ENCODE measurements at regions not wholly inside any gene's neighbourhood (a gene's known extent, or its start where the extent isn't known, plus 50 kb on each side); places are given as distances from the start of the nearest gene placed in this dataset.

GRCh38 chr12:75894965-75895754 is 136.4 kb downstream of the PHLDA1 start:
- no peak overlapping the region for H2AFZ ChIP-seq
- peaks cover 8% of the 10 kb centered on the region; the same call in 1 of the 2 replicates for H3K4me1 ChIP-seq (ENCODE audit: insufficient read depth)
- no peak overlapping the region for H3K27ac ChIP-seq (ENCODE audit: low read depth)
- H3K9me3 Mint-ChIP-seq = no peaks in the 10 kb centered on the region
- no peaks in the 10 kb centered on the region for H3K36me3 Mint-ChIP-seq (ENCODE audit: low read depth)
- H3K4me3 Mint-ChIP-seq = no peak overlapping the region
- no peak overlapping the region for H3K27ac Mint-ChIP-seq
- H3K27me3 ChIP-seq (ENCODE audit: insufficient read depth) = no peaks in the 10 kb centered on the region
- TF ChIP-seq ZNF114 (CRISPR knock-in tag; IDR thresholded peaks at IDR 0.05) (no peak), CTCF (conservative IDR thresholded peaks at IDR 0.05; ENCODE audit: low read depth in 2 of 2) (no peak), EZH2phosphoT487 (IDR thresholded peaks at IDR 0.05; ENCODE audit: unreplicated experiment) (no peak), CREB1 (CRISPR knock-in tag; IDR thresholded peaks at IDR 0.05; ENCODE audit: low read depth) (no peak), ZNF331 (CRISPR knock-in tag; IDR thresholded peaks at IDR 0.05; ENCODE audit: low read depth) (no peak), NANOG (IDR thresholded peaks at IDR 0.05; ENCODE audit: borderline replicate concordance) (no peak), STAT1 (IDR thresholded peaks at IDR 0.05; ENCODE audit: unreplicated experiment) (no peak), EZH2 (IDR thresholded peaks at IDR 0.05; ENCODE audit: low read depth, unreplicated experiment) (no peak), JUNB (IDR thresholded peaks at IDR 0.05; ENCODE audit: unreplicated experiment) (no peak), POLR2AphosphoS5 (IDR thresholded peaks at IDR 0.05; ENCODE audit: low read depth) (no peak)
- TF ChIP-seq, protein P1, sequence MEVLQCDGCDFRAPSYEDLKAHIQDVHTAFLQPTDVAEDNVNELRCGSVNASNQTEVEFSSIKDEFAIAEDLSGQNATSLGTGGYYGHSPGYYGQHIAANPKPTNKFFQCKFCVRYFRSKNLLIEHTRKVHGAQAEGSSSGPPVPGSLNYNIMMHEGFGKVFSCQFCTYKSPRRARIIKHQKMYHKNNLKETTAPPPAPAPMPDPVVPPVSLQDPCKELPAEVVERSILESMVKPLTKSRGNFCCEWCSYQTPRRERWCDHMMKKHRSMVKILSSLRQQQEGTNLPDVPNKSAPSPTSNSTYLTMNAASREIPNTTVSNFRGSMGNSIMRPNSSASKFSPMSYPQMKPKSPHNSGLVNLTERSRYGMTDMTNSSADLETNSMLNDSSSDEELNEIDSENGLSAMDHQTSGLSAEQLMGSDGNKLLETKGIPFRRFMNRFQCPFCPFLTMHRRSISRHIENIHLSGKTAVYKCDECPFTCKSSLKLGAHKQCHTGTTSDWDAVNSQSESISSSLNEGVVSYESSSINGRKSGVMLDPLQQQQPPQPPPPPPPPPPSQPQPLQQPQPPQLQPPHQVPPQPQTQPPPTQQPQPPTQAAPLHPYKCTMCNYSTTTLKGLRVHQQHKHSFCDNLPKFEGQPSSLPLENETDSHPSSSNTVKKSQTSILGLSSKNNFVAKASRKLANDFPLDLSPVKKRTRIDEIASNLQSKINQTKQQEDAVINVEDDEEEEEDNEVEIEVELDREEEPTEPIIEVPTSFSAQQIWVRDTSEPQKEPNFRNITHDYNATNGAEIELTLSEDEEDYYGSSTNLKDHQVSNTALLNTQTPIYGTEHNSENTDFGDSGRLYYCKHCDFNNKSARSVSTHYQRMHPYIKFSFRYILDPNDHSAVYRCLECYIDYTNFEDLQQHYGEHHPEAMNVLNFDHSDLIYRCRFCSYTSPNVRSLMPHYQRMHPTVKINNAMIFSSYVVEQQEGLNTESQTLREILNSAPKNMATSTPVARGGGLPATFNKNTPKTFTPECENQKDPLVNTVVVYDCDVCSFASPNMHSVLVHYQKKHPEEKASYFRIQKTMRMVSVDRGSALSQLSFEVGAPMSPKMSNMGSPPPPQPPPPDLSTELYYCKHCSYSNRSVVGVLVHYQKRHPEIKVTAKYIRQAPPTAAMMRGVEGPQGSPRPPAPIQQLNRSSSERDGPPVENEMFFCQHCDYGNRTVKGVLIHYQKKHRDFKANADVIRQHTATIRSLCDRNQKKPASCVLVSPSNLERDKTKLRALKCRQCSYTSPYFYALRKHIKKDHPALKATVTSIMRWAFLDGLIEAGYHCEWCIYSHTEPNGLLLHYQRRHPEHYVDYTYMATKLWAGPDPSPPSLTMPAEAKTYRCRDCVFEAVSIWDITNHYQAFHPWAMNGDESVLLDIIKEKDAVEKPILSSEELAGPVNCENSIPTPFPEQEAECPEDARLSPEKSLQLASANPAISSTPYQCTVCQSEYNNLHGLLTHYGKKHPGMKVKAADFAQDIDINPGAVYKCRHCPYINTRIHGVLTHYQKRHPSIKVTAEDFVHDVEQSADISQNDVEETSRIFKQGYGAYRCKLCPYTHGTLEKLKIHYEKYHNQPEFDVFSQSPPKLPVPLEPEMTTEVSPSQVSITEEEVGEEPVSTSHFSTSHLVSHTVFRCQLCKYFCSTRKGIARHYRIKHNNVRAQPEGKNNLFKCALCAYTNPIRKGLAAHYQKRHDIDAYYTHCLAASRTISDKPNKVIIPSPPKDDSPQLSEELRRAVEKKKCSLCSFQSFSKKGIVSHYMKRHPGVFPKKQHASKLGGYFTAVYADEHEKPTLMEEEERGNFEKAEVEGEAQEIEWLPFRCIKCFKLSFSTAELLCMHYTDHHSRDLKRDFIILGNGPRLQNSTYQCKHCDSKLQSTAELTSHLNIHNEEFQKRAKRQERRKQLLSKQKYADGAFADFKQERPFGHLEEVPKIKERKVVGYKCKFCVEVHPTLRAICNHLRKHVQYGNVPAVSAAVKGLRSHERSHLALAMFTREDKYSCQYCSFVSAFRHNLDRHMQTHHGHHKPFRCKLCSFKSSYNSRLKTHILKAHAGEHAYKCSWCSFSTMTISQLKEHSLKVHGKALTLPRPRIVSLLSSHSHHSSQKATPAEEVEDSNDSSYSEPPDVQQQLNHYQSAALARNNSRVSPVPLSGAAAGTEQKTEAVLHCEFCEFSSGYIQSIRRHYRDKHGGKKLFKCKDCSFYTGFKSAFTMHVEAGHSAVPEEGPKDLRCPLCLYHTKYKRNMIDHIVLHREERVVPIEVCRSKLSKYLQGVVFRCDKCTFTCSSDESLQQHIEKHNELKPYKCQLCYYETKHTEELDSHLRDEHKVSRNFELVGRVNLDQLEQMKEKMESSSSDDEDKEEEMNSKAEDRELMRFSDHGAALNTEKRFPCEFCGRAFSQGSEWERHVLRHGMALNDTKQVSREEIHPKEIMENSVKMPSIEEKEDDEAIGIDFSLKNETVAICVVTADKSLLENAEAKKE (CRISPR knock-in tag; IDR thresholded peaks at IDR 0.05) = no peak
- TF ChIP-seq, protein P2, sequence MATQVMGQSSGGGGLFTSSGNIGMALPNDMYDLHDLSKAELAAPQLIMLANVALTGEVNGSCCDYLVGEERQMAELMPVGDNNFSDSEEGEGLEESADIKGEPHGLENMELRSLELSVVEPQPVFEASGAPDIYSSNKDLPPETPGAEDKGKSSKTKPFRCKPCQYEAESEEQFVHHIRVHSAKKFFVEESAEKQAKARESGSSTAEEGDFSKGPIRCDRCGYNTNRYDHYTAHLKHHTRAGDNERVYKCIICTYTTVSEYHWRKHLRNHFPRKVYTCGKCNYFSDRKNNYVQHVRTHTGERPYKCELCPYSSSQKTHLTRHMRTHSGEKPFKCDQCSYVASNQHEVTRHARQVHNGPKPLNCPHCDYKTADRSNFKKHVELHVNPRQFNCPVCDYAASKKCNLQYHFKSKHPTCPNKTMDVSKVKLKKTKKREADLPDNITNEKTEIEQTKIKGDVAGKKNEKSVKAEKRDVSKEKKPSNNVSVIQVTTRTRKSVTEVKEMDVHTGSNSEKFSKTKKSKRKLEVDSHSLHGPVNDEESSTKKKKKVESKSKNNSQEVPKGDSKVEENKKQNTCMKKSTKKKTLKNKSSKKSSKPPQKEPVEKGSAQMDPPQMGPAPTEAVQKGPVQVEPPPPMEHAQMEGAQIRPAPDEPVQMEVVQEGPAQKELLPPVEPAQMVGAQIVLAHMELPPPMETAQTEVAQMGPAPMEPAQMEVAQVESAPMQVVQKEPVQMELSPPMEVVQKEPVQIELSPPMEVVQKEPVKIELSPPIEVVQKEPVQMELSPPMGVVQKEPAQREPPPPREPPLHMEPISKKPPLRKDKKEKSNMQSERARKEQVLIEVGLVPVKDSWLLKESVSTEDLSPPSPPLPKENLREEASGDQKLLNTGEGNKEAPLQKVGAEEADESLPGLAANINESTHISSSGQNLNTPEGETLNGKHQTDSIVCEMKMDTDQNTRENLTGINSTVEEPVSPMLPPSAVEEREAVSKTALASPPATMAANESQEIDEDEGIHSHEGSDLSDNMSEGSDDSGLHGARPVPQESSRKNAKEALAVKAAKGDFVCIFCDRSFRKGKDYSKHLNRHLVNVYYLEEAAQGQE (IDR thresholded peaks at IDR 0.05; ENCODE audit: unreplicated experiment) = no peak
- TF ChIP-seq, protein P3, sequence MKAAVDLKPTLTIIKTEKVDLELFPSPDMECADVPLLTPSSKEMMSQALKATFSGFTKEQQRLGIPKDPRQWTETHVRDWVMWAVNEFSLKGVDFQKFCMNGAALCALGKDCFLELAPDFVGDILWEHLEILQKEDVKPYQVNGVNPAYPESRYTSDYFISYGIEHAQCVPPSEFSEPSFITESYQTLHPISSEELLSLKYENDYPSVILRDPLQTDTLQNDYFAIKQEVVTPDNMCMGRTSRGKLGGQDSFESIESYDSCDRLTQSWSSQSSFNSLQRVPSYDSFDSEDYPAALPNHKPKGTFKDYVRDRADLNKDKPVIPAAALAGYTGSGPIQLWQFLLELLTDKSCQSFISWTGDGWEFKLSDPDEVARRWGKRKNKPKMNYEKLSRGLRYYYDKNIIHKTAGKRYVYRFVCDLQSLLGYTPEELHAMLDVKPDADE (IDR thresholded peaks at IDR 0.05) = no peak
- H3K36me3 ChIP-seq (ENCODE audit: insufficient read depth) = no peaks in the 10 kb centered on the region
- no peaks in the 10 kb centered on the region for H3F3A ChIP-seq (replicated peaks; ENCODE audit: low read depth)
- no peaks in the 10 kb centered on the region for H3K9me2 ChIP-seq (ENCODE audit: insufficient read depth)
- no peaks in the 10 kb centered on the region for H3K27me3 Mint-ChIP-seq (ENCODE audit: insufficient read depth, low read depth, poor library complexity)
- no peak for DNase-seq (ENCODE audit: low spot score)
- H3K4me3 ChIP-seq = no peak overlapping the region
- no peak overlapping the region for H3K4me2 ChIP-seq
- no peaks in the 10 kb centered on the region for H4K20me1 ChIP-seq (replicated peaks; ENCODE audit: insufficient read depth)
- no peaks in the 10 kb centered on the region for H3K79me2 ChIP-seq (replicated peaks; ENCODE audit: insufficient read depth)
- peaks cover 23% of the 10 kb centered on the region for H3K4me1 Mint-ChIP-seq
- no peak for ATAC-seq

Data from GM23338 (cell line).